ENCODE measurements at regions not wholly inside any gene's neighbourhood (a gene's known extent, or its start where the extent isn't known, plus 50 kb on each side); places are given as distances from the start of the nearest gene placed in this dataset.

- Histone ChIP-seq H3K9me3 (ENCODE audit: control insufficient read depth, low read length) (no peaks in the 10 kb centered on the region), H3K4me1 (ENCODE audit: control insufficient read depth, insufficient read depth, low read length) (no peaks in the 10 kb centered on the region), H3K36me3 (ENCODE audit: control insufficient read depth, insufficient read depth, low read length) (no peaks in the 10 kb centered on the region), H3K9ac (ENCODE audit: extremely low read depth, low read length, poor library complexity, severe bottlenecking) (no peak overlapping the region), H3K27ac (ENCODE audit: low read depth, low read length) (no peak overlapping the region), H3K4me3 (ENCODE audit: low read length) (no peak overlapping the region), H3K27me3 (ENCODE audit: control insufficient read depth, insufficient read depth, low read length, poor library complexity, severe bottlenecking) (no peaks in the 10 kb centered on the region)
- TF ChIP-seq CTCF (conservative IDR thresholded peaks at IDR 0.05) = no peak
- Mint-ChIP-seq H3K4me3 (no peak overlapping the region), H3K27me3 (ENCODE audit: insufficient read depth) (no peaks in the 10 kb centered on the region), H3K36me3 (ENCODE audit: low read depth) (no peaks in the 10 kb centered on the region), H3K4me1 (no peaks in the 10 kb centered on the region), H3K9me3 (no peaks in the 10 kb centered on the region), H3K27ac (no peak overlapping the region)
- no peak for DNase-seq
- WGBS, 2 experiments (ENCODE audit: insufficient coverage in 1 of 2, insufficient read length in 1 of 2) = 78% methylated on average over 1 of the region's 1 CpG; no CpG with 5 or more reads in 1 of the 2 experiments
Measured at GRCh38 chr1:218866507-218866906, 307.2 kb upstream of the LYPLAL1 start.

GRCh38 chr1:218867066-218867465 lies 306.6 kb upstream of the LYPLAL1 start:
- no peak for TF ChIP-seq CTCF (conservative IDR thresholded peaks at IDR 0.05)
- H3K4me1 Mint-ChIP-seq = no peaks in the 10 kb centered on the region
- WGBS, 2 experiments (ENCODE audit: insufficient coverage in 1 of 2, insufficient read length in 1 of 2) = 83% methylated on average over 2 of the region's 3 CpGs; no CpG with 5 or more reads in 1 of the 2 experiments
- no peak overlapping the region for H3K9ac ChIP-seq (ENCODE audit: extremely low read depth, low read length, poor library complexity, severe bottlenecking)
- H3K27me3 Mint-ChIP-seq (ENCODE audit: insufficient read depth) = no peaks in the 10 kb centered on the region
- H3K9me3 ChIP-seq (ENCODE audit: control insufficient read depth, low read length) = no peaks in the 10 kb centered on the region
- H3K4me3 ChIP-seq (ENCODE audit: low read length) = no peak overlapping the region
- no peak overlapping the region for H3K27ac ChIP-seq (ENCODE audit: low read depth, low read length)
- no peaks in the 10 kb centered on the region for H3K27me3 ChIP-seq (ENCODE audit: control insufficient read depth, insufficient read depth, low read length, poor library complexity, severe bottlenecking)
- no peak overlapping the region for H3K27ac Mint-ChIP-seq
- no peaks in the 10 kb centered on the region for H3K36me3 ChIP-seq (ENCODE audit: control insufficient read depth, insufficient read depth, low read length)
- no peaks in the 10 kb centered on the region for H3K9me3 Mint-ChIP-seq
- no peak overlapping the region for H3K4me3 Mint-ChIP-seq
- H3K36me3 Mint-ChIP-seq (ENCODE audit: low read depth) = no peaks in the 10 kb centered on the region
- no peaks in the 10 kb centered on the region for H3K4me1 ChIP-seq (ENCODE audit: control insufficient read depth, insufficient read depth, low read length)
- no peak for DNase-seq

DNA sequence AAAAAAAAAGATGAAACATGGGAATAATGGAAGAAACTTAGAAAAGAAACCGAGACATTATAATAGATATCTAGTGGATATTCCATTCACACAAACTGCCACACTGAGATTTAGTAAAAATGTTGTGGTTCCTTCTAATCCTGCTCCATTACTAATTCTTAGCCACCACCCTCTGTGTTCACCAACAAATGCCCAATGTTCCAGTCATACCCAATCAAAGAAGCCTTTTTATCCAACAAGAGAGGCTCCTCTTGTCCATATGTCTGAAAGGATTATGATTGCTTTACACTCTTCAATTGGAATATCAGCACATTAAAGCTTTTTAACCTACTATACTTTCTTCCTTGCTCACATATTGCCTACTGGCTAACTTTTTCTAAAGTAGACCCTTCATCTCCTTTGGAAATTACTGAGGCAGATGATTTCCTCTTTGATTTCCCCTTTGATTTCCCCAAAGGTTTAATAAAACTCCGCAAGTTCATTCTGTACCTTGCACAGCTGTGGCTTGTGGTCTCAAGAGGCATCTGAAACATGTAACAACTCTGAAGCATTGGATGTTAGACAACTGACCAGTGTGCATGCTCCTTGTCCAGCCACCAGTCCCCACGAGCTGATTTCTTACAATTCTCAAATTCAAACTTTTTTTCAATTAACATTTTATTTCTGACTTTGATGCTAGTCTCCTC lies 305.6 kb upstream of the LYPLAL1 start:
- Histone ChIP-seq H3K9me3 (ENCODE audit: control insufficient read depth, low read length) (no peaks in the 10 kb centered on the region), H3K4me3 (ENCODE audit: low read length) (no peak overlapping the region), H3K27ac (ENCODE audit: low read depth, low read length) (no peak overlapping the region), H3K4me1 (ENCODE audit: control insufficient read depth, insufficient read depth, low read length) (no peaks in the 10 kb centered on the region), H3K36me3 (ENCODE audit: control insufficient read depth, insufficient read depth, low read length) (no peaks in the 10 kb centered on the region), H3K27me3 (ENCODE audit: control insufficient read depth, insufficient read depth, low read length, poor library complexity, severe bottlenecking) (no peaks in the 10 kb centered on the region), H3K9ac (ENCODE audit: extremely low read depth, low read length, poor library complexity, severe bottlenecking) (no peak overlapping the region)
- DNase-seq = no peak
- Mint-ChIP-seq H3K27ac (no peak overlapping the region), H3K36me3 (ENCODE audit: low read depth) (no peaks in the 10 kb centered on the region), H3K27me3 (ENCODE audit: insufficient read depth) (no peaks in the 10 kb centered on the region), H3K4me3 (no peak overlapping the region), H3K4me1 (peaks cover 2% of the 10 kb centered on the region), H3K9me3 (no peaks in the 10 kb centered on the region)
- WGBS, 2 experiments (ENCODE audit: insufficient coverage in 1 of 2, insufficient read length in 1 of 2) = 92% methylated on average over 2 of the region's 3 CpGs
- TF ChIP-seq CTCF (conservative IDR thresholded peaks at IDR 0.05) = no peak

Data from endodermal cell (in vitro differentiated cells).